ENCODE measurements at regions not wholly inside any gene's neighbourhood (a gene's known extent, or its start where the extent isn't known, plus 50 kb on each side); places are given as distances from the start of the nearest gene placed in this dataset.

DNA sequence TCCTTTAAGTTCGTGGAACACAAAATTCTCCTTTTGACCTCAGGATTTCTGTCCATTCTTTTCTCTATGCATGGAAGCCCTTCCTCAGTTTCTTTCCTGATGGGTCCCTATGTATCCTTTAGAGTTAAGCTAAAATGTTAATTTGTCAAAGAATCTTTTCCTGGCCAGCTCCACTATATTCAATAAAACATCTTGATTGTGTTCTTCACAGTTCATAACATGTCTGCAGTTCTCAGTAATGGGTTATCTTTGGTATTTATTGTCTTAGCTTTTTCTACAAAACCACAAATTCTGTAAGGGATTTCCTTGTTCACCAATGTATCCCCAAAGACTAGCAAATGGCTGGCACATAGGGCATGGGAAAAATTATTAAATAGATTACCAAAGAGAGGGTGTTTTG, 998.5 kb downstream of the ADGRL2 start:
- Histone ChIP-seq H3K9me3 (no peaks in the 10 kb centered on the region), H3K4me3 (no peak overlapping the region), H3K27me3 (no peaks in the 10 kb centered on the region), H3K27ac (no peak overlapping the region), H3K36me3 (no peaks in the 10 kb centered on the region), H3K4me1 (no peaks in the 10 kb centered on the region)
- TF ChIP-seq CTCF (IDR thresholded peaks at IDR 0.05) = no peak
- TF ChIP-seq POLR2A (IDR thresholded peaks at IDR 0.05) = no peak
- TF ChIP-seq POLR2AphosphoS5 (IDR thresholded peaks at IDR 0.05) = no peak
- no peak for TF ChIP-seq EP300 (IDR thresholded peaks at IDR 0.05)
- no peak for DNase-seq
- 61 to 74% methylated on average over 1 of the region's 1 CpG for WGBS, 2 donors
- intact Hi-C loops (cut with DNase I) = no loop called here

DNA sequence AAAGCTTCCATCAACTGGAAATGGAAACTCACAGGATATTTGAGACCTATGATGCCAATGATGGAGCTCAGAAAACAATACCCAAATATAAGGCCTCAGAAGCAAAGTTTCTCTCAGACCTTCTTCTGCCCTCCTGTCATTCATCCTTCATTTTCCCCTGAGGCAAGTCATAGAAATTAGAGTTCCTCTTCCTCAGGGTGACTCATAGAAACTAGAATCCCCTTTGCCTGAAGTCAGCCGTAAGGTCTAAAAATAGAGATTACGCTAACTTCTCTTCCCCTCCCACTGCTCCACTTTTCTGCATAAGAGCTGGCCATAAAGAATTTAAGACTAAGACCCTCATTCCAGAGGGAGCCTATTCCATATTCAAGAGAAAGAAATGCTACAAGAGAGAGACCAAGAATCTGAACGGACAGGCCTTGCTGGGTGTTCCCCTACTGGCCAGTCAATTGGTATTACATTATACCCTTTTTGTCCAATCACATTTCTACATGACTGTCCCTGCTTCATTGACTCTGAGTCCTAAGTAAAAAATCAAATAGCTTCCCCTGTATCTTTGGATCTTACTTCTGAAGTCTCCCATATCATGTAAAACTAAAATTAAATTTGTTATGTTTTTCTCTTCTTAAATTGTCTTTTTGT, 994.9 kb downstream of the ADGRL2 start:
- Histone ChIP-seq H3K4me1 (no peaks in the 10 kb centered on the region), H3K27ac (no peak overlapping the region), H3K36me3 (no peaks in the 10 kb centered on the region), H3K9me3 (peaks cover 0 to 2% (median 0%) of the 10 kb centered on the region in 4 donors), H3K4me3 (no peak overlapping the region), H3K27me3 (no peaks in the 10 kb centered on the region)
- WGBS, 2 donors = 76% methylated on average over 3 of the region's 3 CpGs
- TF ChIP-seq CTCF (IDR thresholded peaks at IDR 0.05) (no peak), EP300 (IDR thresholded peaks at IDR 0.05) (no peak), POLR2AphosphoS5 (IDR thresholded peaks at IDR 0.05) (no peak), POLR2A (IDR thresholded peaks at IDR 0.05) (no peak)
- intact Hi-C loops (cut with DNase I) = no loop called here
- no peak for DNase-seq

GRCh38 chr1:82792151-82792550, 991.4 kb downstream of the ADGRL2 start:
- no peak for DNase-seq
- H3K27ac ChIP-seq = no peak overlapping the region
- H3K4me1 ChIP-seq = no peaks in the 10 kb centered on the region
- H3K4me3 ChIP-seq = no peak overlapping the region
- 45 to 63% methylated on average over 4 of the region's 4 CpGs for WGBS, 2 donors
- intact Hi-C loops (cut with DNase I) = no loop called here
- H3K27me3 ChIP-seq = no peaks in the 10 kb centered on the region
- H3K9me3 ChIP-seq = peaks cover 0 to 7% (median 0%) of the 10 kb centered on the region in 4 donors
- no peaks in the 10 kb centered on the region for H3K36me3 ChIP-seq
- TF ChIP-seq CTCF (IDR thresholded peaks at IDR 0.05) (no peak), POLR2A (IDR thresholded peaks at IDR 0.05) (no peak)

- H3K9me3 ChIP-seq = peaks cover 0 to 7% (median 0%) of the 10 kb centered on the region in 4 donors
- 55 to 85% methylated on average over 1 of the region's 1 CpG for WGBS, 2 donors
- intact Hi-C loops (cut with DNase I) = no loop called here
- no peaks in the 10 kb centered on the region for H3K4me1 ChIP-seq
- no peaks in the 10 kb centered on the region for H3K36me3 ChIP-seq
- no peak overlapping the region for H3K4me3 ChIP-seq
- H3K27ac ChIP-seq = no peak overlapping the region
- no peaks in the 10 kb centered on the region for H3K27me3 ChIP-seq
- no peak for DNase-seq
- TF ChIP-seq CTCF (IDR thresholded peaks at IDR 0.05) (no peak), POLR2A (IDR thresholded peaks at IDR 0.05) (no peak), EP300 (IDR thresholded peaks at IDR 0.05) (no peak), POLR2AphosphoS5 (IDR thresholded peaks at IDR 0.05) (no peak)
Observed at GRCh38 chr1:82790556-82790955, 989.8 kb downstream of the ADGRL2 start.

DNA sequence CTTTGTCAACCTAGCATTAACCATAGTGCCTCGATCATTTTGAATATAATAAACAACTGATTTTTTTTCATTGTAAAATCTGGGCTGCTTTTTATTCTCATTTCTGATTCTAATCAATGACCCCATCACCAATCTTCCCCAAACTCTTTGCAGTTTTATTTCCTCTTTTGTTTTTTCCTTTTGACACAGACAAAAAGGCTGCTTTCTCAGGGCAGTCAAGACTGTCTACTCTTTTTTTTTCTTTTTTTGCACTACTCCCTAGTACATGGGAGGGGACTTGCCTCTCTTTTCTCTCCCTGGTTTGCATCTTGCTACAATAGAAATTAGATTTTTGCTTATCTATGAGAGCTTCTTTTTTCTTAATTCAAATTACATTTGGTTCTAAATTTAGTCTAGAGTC, 987.9 kb downstream of the ADGRL2 start:
- WGBS, 2 donors = 77 to 90% methylated on average over 1 of the region's 1 CpG
- no peaks in the 10 kb centered on the region for H3K27me3 ChIP-seq
- H3K36me3 ChIP-seq = no peaks in the 10 kb centered on the region
- intact Hi-C loops (cut with DNase I) = no loop called here
- H3K4me1 ChIP-seq = no peaks in the 10 kb centered on the region
- no peak overlapping the region for H3K27ac ChIP-seq
- no peak overlapping the region for H3K4me3 ChIP-seq
- TF ChIP-seq POLR2AphosphoS5 (IDR thresholded peaks at IDR 0.05) (no peak), POLR2A (IDR thresholded peaks at IDR 0.05) (no peak), EP300 (IDR thresholded peaks at IDR 0.05) (no peak), CTCF (IDR thresholded peaks at IDR 0.05) (no peak)
- no peak for DNase-seq
- peaks cover 0 to 7% (median 0%) of the 10 kb centered on the region in 4 donors for H3K9me3 ChIP-seq
